NCI-H146 treated with DMSO at 0.1 percent for 48 hours (cell line): ENCODE measurements at regions not wholly inside any gene's neighbourhood (a gene's known extent, or its start where the extent isn't known, plus 50 kb on each side); places are given as distances from the start of the nearest gene placed in this dataset.

Experiments
- DNase-seq: peaks from one replicate; lab custom pipeline; 2025; ENCODE audit not compliant: unreplicated experiment; lab: John Stamatoyannopoulos, UW

GRCh38 chr17:79214459-79214858, 139.8 kb downstream of the ENGASE start:
- no peak for DNase-seq

- DNase-seq: no peak
Measured at GRCh38 chr17:79213305-79213704, 138.7 kb downstream of the ENGASE start.

GRCh38 chr17:79212149-79213087, 137.8 kb downstream of the ENGASE start:
- DNase-seq: no peak

- no peak for DNase-seq
Measured at GRCh38 chr17:79211061-79211770, 136.6 kb downstream of the ENGASE start.

- no peak for DNase-seq
Measured at GRCh38 chr17:79210638-79211037, 136.0 kb downstream of the ENGASE start.

- DNase-seq: no peak
Measured at GRCh38 chr17:79207960-79208359, 133.3 kb downstream of the ENGASE start.

GRCh38 chr17:79205688-79206205, 131.1 kb downstream of the ENGASE start:
- DNase-seq: no peak

- DNase-seq: no peak
Measured at GRCh38 chr17:79204261-79204660, 129.6 kb downstream of the ENGASE start.

GRCh38 chr17:79203657-79204056, 129.0 kb downstream of the ENGASE start:
- DNase-seq: no peak

- DNase-seq: no peak
Measured at GRCh38 chr17:79203016-79203415, 128.4 kb downstream of the ENGASE start.

GRCh38 chr17:79202480-79202879, 127.9 kb downstream of the ENGASE start:
- DNase-seq: no peak

- DNase-seq: no peak
Measured at GRCh38 chr17:79201536-79202227, 127.1 kb downstream of the ENGASE start.

- no peak for DNase-seq
Measured at GRCh38 chr17:79201119-79201518, 126.5 kb downstream of the ENGASE start.

GRCh38 chr17:79196913-79197312, 122.3 kb downstream of the ENGASE start:
- DNase-seq: no peak

GRCh38 chr17:79192503-79193351, 118.1 kb downstream of the ENGASE start:
- no peak for DNase-seq

GRCh38 chr17:79191270-79191934, 116.8 kb downstream of the ENGASE start:
- no peak for DNase-seq

- no peak for DNase-seq
Measured at GRCh38 chr17:79189305-79189704, 114.7 kb downstream of the ENGASE start.

GRCh38 chr17:79188685-79189084, 114.1 kb downstream of the ENGASE start:
- no peak for DNase-seq

- DNase-seq: no peak
Measured at GRCh38 chr17:79188048-79188447, 113.4 kb downstream of the ENGASE start.

- no peak for DNase-seq
Measured at GRCh38 chr17:79187186-79187585, 112.6 kb downstream of the ENGASE start.
